H1 (cell line): ENCODE measurements at regions not wholly inside any gene's neighbourhood (a gene's known extent, or its start where the extent isn't known, plus 50 kb on each side); places are given as distances from the start of the nearest gene placed in this dataset.

Experiments
- CTCF ChIA-PET: fragments of 300-600 bp; sonication (Branson Sonifier 250); formaldehyde crosslinking; loops from one replicate; lab custom pipeline; 2021; ENCODE audit not compliant: partially characterized antibody; lab: Charles Lee
- POLR2A ChIA-PET: fragments of 300-600 bp; sonication (Branson Sonifier 250); formaldehyde crosslinking; loops from one replicate; lab custom pipeline; 2021; ENCODE audit warnings: inconsistent platforms; ENCODE audit not compliant: partially characterized antibody; lab: Charles Lee
- DNase-seq, 2 experiments: peaks; one replicate each; pipeline versions ENCODE4 v3.0.0 to v3.0.0-alpha.2; 2010 to 2022; ENCODE audit warnings: low spot score in 2 of 2, low read depth in 1 of 2, mixed read lengths in 1 of 2
- FAIRE-seq: peaks from 2 replicates; lab custom pipeline; 2011; peaks lifted over from hg19 to GRCh38; lab: Jason Lieb, UNC
- H2AFZ ChIP-seq: 2 replicates; pipeline ENCODE4 v1.8.1; 2012; ENCODE audit warnings: low read length, inconsistent platforms
- H2AK5ac ChIP-seq: 2 replicates; pipeline ENCODE4 v1.6.1; 2013; ENCODE audit warnings: low read depth, low read length
- H2BK120ac ChIP-seq: replicated peaks from 2 replicates; pipeline ENCODE3; 2013; ENCODE audit warnings: low read depth, low read length, inconsistent platforms
- H2BK12ac ChIP-seq: 2 replicates; pipeline ENCODE4 v1.6.1; 2013; ENCODE audit warnings: low read depth, low read length
- H2BK15ac ChIP-seq: 2 replicates; pipeline ENCODE4 v1.6.1; 2013; ENCODE audit warnings: low read length
- H2BK20ac ChIP-seq: 2 replicates; pipeline ENCODE4 v1.6.1; 2013; ENCODE audit warnings: low read length
- H2BK5ac ChIP-seq: 2 replicates; pipeline ENCODE4 v1.6.1; 2013; ENCODE audit warnings: low read depth, low read length
- H3K14ac ChIP-seq: 2 replicates; pipeline ENCODE4 v1.6.1; 2013; ENCODE audit warnings: inconsistent platforms; ENCODE audit not compliant: insufficient read length
- H3K18ac ChIP-seq: 2 replicates; pipeline ENCODE4 v1.6.1; 2013; ENCODE audit warnings: low read length; ENCODE audit errors: extremely low read depth
- H3K23ac ChIP-seq: 2 replicates; pipeline ENCODE4 v1.6.1; 2013; ENCODE audit warnings: inconsistent platforms; ENCODE audit not compliant: insufficient read length
- H3K23me2 ChIP-seq: 2 replicates; pipeline ENCODE4 v1.6.1; 2013; ENCODE audit warnings: low read depth, low read length
- H3K27ac ChIP-seq: 2 replicates; pipeline ENCODE4 v1.6.1; 2011; ENCODE audit warnings: low read depth, low read length, inconsistent platforms
- H3K27me3 ChIP-seq, 4 experiments: replicated peaks in 1 of 4; 1 replicate in 1 of 4; 2 replicates in 3 of 4; pipeline versions ENCODE4 v1.6.1 to v1.8.1; 2011 to 2013; ENCODE audit warnings: low read length in 3 of 4, mild to moderate bottlenecking in 3 of 4, inconsistent platforms in 2 of 4, mixed read lengths in 2 of 4, moderate library complexity in 1 of 4; ENCODE audit not compliant: control insufficient read depth in 3 of 4, insufficient read depth in 3 of 4; ENCODE audit errors: extremely low read depth in 1 of 4
- H3K36me3 ChIP-seq, 4 experiments: 2 replicates each; pipeline versions ENCODE4 v1.6.1 to v1.8.1; 2011 to 2013; ENCODE audit warnings: mild to moderate bottlenecking in 4 of 4, low read length in 3 of 4, moderate library complexity in 2 of 4, control low read depth in 1 of 4, inconsistent platforms in 1 of 4; ENCODE audit not compliant: insufficient read depth in 4 of 4, control insufficient read depth in 2 of 4
- H3K4ac ChIP-seq: replicated peaks from 2 replicates; pipeline ENCODE3; 2013; ENCODE audit warnings: low read length, low read depth, mixed read lengths, inconsistent platforms; ENCODE audit not compliant: insufficient read length
- H3K4me1 ChIP-seq, 4 experiments: replicated peaks in 1 of 4; 1 replicate in 1 of 4; 2 replicates in 3 of 4; pipeline versions ENCODE4 v1.6.1 to v1.8.1; 2011 to 2013; ENCODE audit warnings: low read length in 3 of 4, inconsistent platforms in 2 of 4, mixed read lengths in 1 of 4; ENCODE audit not compliant: insufficient read depth in 4 of 4, control insufficient read depth in 3 of 4
- H3K4me2 ChIP-seq, 2 experiments: 2 replicates each; pipeline versions ENCODE4 v1.6.1 to v1.8.1; 2011 to 2013; ENCODE audit warnings: low read depth in 2 of 2, low read length in 2 of 2, control low read depth in 1 of 2, inconsistent platforms in 1 of 2, mild to moderate bottlenecking in 1 of 2; ENCODE audit not compliant: insufficient read depth in 1 of 2
- H3K4me3 ChIP-seq, 4 experiments: fragments of 200-600, 300-600 bp in 1 of 4; sonication (generic), shearing (Covaris generic), sonication (Bioruptor Twin) in 1 of 4; 2 replicates each; pipeline versions ENCODE4 v1.5.1 to v1.8.1; 2011 to 2016; ENCODE audit warnings: low read length in 4 of 4, low read depth in 3 of 4, control low read depth in 2 of 4, inconsistent platforms in 2 of 4, mild to moderate bottlenecking in 2 of 4, mixed read lengths in 1 of 4, moderate library complexity in 1 of 4; ENCODE audit not compliant: insufficient read depth in 2 of 4; ENCODE audit errors: extremely low read depth in 1 of 4
- H3K56ac ChIP-seq: replicated peaks from 2 replicates; pipeline ENCODE3; 2013; ENCODE audit warnings: low read depth, mild to moderate bottlenecking, mixed read lengths, low read length, inconsistent platforms; ENCODE audit not compliant: insufficient read length
- H3K79me1 ChIP-seq: 2 replicates; pipeline ENCODE4 v1.6.1; 2013; ENCODE audit warnings: low read depth, low read length, control low read depth
- H3K79me2 ChIP-seq, 2 experiments: 2 replicates each; pipeline versions ENCODE4 v1.6.1 to v1.8.1; 2012 to 2013; ENCODE audit warnings: low read length in 2 of 2, mild to moderate bottlenecking in 2 of 2, inconsistent platforms in 1 of 2; ENCODE audit not compliant: insufficient read depth in 2 of 2, control insufficient read depth in 1 of 2
- H3K9ac ChIP-seq, 4 experiments: replicated peaks in 1 of 4; 1 replicate in 1 of 4; 2 replicates in 3 of 4; pipeline versions ENCODE4 v1.6.1 to v1.8.1; 2011 to 2013; ENCODE audit warnings: low read depth in 3 of 4, low read length in 3 of 4, control low read depth in 2 of 4, mild to moderate bottlenecking in 2 of 4, moderate library complexity in 2 of 4, inconsistent platforms in 1 of 4; ENCODE audit errors: extremely low read depth in 1 of 4
- H3K9me3 ChIP-seq, 2 experiments: 2 replicates each; pipeline versions ENCODE4 v1.6.1 to v1.8.1; 2012 to 2013; ENCODE audit warnings: mild to moderate bottlenecking in 2 of 2, moderate library complexity in 2 of 2, control low read depth in 1 of 2, inconsistent platforms in 1 of 2, low read depth in 1 of 2, low read length in 1 of 2, mixed read lengths in 1 of 2; ENCODE audit not compliant: insufficient read depth in 2 of 2
- H4K20me1 ChIP-seq, 2 experiments: replicated peaks in 1 of 2; 2 replicates each; pipeline versions ENCODE3 to v1.8.1; 2011 to 2013; ENCODE audit warnings: inconsistent platforms in 2 of 2, low read length in 2 of 2, mild to moderate bottlenecking in 1 of 2; ENCODE audit not compliant: insufficient read depth in 2 of 2, control insufficient read depth in 1 of 2
- H4K5ac ChIP-seq: 2 replicates; pipeline ENCODE4 v1.6.1; 2013; ENCODE audit warnings: low read length, low read depth, mixed read lengths, inconsistent platforms; ENCODE audit not compliant: insufficient read length
- H4K8ac ChIP-seq: 2 replicates; pipeline ENCODE4 v1.8.0; 2013; ENCODE audit warnings: mild to moderate bottlenecking, moderate library complexity, low read length, inconsistent platforms; ENCODE audit not compliant: insufficient read depth; ENCODE audit errors: extremely low read depth
- H4K91ac ChIP-seq: replicated peaks from 2 replicates; pipeline ENCODE3; 2013; ENCODE audit warnings: low read length, mixed read lengths, inconsistent platforms; ENCODE audit not compliant: insufficient read length
- CBX5 ChIP-seq: fragments of 300-800, 300-1000 bp; sonication (generic); IDR thresholded peaks from 2 replicates; pipeline ENCODE4 v1.7.1; 2016; ENCODE audit warnings: antibody characterized with exemption, low read length, low read depth
- CEBPB ChIP-seq: IDR thresholded peaks from 2 replicates; pipeline ENCODE4 v1.6.1; 2012; ENCODE audit warnings: low read depth, low read length
- SP4 ChIP-seq: IDR thresholded peaks from 2 replicates; pipeline ENCODE4 v1.6.1; 2012; ENCODE audit warnings: low read length, inconsistent platforms
- TAF7 ChIP-seq: optimal IDR thresholded peaks from 2 replicates; pipeline ENCODE3; 2011; ENCODE audit warnings: low read depth, mild to moderate bottlenecking, inconsistent platforms, low read length, moderate library complexity, borderline replicate concordance
- WGBS, 2 experiments: shearing (Covaris generic) in 1 of 2; methylation state at CpG; one replicate each; pipeline versions ENCODE4 v1.1.6 to v1.1.7; 2013 to 2015; ENCODE audit warnings: low lambda C conversion rate in 2 of 2, mixed read lengths in 2 of 2, inconsistent platforms in 1 of 2, low coverage in 1 of 2, missing lambda C conversion rate in 1 of 2; ENCODE audit not compliant: insufficient replicate concordance in 2 of 2, insufficient coverage in 1 of 2, insufficient read length in 1 of 2; ENCODE audit errors: extremely low coverage in 1 of 2, missing lambda C conversion rate in 1 of 2; 5-methylcytosine and 5-hydroxymethylcytosine counted together
- TF ChIP-seq, protein P1 (sequence below): IDR thresholded peaks from 2 replicates; pipeline ENCODE4 v1.6.1; 2011; ENCODE audit warnings: low read length, improper control_type of control experiment

DNA sequence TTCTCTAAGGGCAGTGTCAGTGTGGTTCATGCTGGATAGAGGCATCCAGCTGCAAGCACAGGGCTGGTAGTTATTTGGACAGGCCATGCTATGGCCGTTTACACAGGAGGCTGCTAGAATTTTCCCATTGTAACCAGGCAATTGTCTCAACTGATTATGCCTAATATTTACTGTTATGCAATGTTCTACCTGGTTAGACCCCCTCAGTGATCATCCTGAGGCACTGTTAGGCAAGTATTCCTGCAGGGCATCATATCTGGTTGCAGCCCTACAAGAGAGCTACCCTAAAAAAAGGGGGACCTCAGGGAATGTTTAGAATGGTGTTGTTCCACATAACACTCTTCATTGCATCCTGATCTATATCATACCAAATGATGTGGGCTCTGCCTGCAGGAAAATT lies 1124.6 kb downstream of the JRKL start:
- FAIRE-seq (no peak), DNase-seq (no peak)
- 100% methylated on average over 1 of the region's 1 CpG; no CpG with 5 or more reads in 1 of the 2 experiments for WGBS, 2 experiments
- no peak overlapping the region for H2BK12ac ChIP-seq
- no peak overlapping the region for H2BK20ac ChIP-seq
- H2BK5ac ChIP-seq, result no peak overlapping the region
- no peaks in the 10 kb centered on the region for H3K23me2 ChIP-seq
- no peak overlapping the region for H2AK5ac ChIP-seq
- no peaks in the 10 kb centered on the region for H3K27me3 ChIP-seq
- H3K36me3 ChIP-seq, result no peaks in the 10 kb centered on the region
- no peaks in the 10 kb centered on the region; a peak in 1 of 4 replicates for H3K9me3 ChIP-seq
- H3K4ac ChIP-seq, result no peak overlapping the region
- no peaks in the 10 kb centered on the region for H3K4me1 ChIP-seq
- no peak overlapping the region for H3K18ac ChIP-seq
- H3K79me2 ChIP-seq, result no peaks in the 10 kb centered on the region
- no peak overlapping the region for H2BK15ac ChIP-seq
- H3K4me3 ChIP-seq, result no peak overlapping the region
- H3K27ac ChIP-seq, result no peak overlapping the region
- no peak overlapping the region for H3K56ac ChIP-seq
- H3K4me2 ChIP-seq, result no peak overlapping the region
- no peak overlapping the region for H4K91ac ChIP-seq
- no peaks in the 10 kb centered on the region for H4K20me1 ChIP-seq
- no peaks in the 10 kb centered on the region for H3K79me1 ChIP-seq
- no peak overlapping the region for H4K8ac ChIP-seq
- H3K14ac ChIP-seq, result no peak overlapping the region
- ChIA-PET POLR2A (no interaction called here), CTCF (interaction anchor here (0.6 to 0.8 kb wide), 2 partner anchors 208 to 253 kb away, joined by 3 read pairs; no protein-coding TSS in a partner anchor)
- H4K5ac ChIP-seq, result no peak overlapping the region
- H3K23ac ChIP-seq, result no peak overlapping the region
- H2AFZ ChIP-seq, result no peak overlapping the region
- no peak overlapping the region for H3K9ac ChIP-seq
- no peak overlapping the region for H2BK120ac ChIP-seq
- TF ChIP-seq TAF7 (no peak), CEBPB (no peak), CBX5 (no peak), SP4 (no peak)
- TF ChIP-seq, protein P1, sequence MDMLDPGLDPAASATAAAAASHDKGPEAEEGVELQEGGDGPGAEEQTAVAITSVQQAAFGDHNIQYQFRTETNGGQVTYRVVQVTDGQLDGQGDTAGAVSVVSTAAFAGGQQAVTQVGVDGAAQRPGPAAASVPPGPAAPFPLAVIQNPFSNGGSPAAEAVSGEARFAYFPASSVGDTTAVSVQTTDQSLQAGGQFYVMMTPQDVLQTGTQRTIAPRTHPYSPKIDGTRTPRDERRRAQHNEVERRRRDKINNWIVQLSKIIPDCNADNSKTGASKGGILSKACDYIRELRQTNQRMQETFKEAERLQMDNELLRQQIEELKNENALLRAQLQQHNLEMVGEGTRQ, result no peak
